HCT116 (cell line): ENCODE measurements at regions not wholly inside any gene's neighbourhood (a gene's known extent, or its start where the extent isn't known, plus 50 kb on each side); places are given as distances from the start of the nearest gene placed in this dataset.

Source experiments
- ATAC-seq: fragments of 200-7000 bp; cut with Tn5 transposase; 2 replicates; pipeline ENCODE4 v1.9.1; 2020; ENCODE audit warnings: mild to moderate bottlenecking, moderate library complexity
- BruUV-seq: library from RNA; stranded (reverse); fragments of 400-500 nt; replicated peaks from 2 replicates; lab custom pipeline; 2021; lab: Mats Ljungman, UMichigan
- CTCF ChIA-PET: fragments of 300-600 bp; sonication (Branson Sonifier 250); formaldehyde crosslinking; loops from one replicate; lab custom pipeline; 2021; ENCODE audit warnings: antibody characterized with exemption; lab: Charles Lee
- POLR2A ChIA-PET: fragments of 300-600, 350-600 bp; sonication (Branson Sonifier 250); formaldehyde crosslinking; loops from one replicate; lab custom pipeline; 2021; ENCODE audit warnings: antibody characterized with exemption; lab: Charles Lee
- RAD21 ChIA-PET, 2 experiments: fragments of 300-600 bp; sonication (Branson Sonifier 250); formaldehyde crosslinking; loops; one replicate each; lab custom pipeline; 2023; ENCODE audit warnings: low total read pairs in 2 of 2; ENCODE audit not compliant: uncharacterized antibody in 2 of 2, unreplicated experiment in 2 of 2, low non-redundant PET in 1 of 2; lab: Charles Lee
- DNase-seq: peaks from one replicate; pipeline ENCODE4 v3.0.0-alpha.2; 2010; ENCODE audit warnings: low read depth, low spot score
- H2AFZ ChIP-seq: fragments of 200-600 bp; shearing (Covaris generic), sonication (generic); 2 replicates; pipeline ENCODE4 v1.6.1; 2017; ENCODE audit warnings: low read depth, mixed run types, mixed read lengths, antibody characterized with exemption, low read length; ENCODE audit not compliant: poor library complexity, severe bottlenecking
- H3K27ac ChIP-seq: 2 replicates; pipeline ENCODE4 v1.5.1; 2012; ENCODE audit warnings: low read depth, low read length
- H3K27me3 ChIP-seq: fragments of 200-600 bp; sonication (generic); 2 replicates; pipeline ENCODE4 v1.6.1; 2016; ENCODE audit warnings: mixed run types, low read length, mixed read lengths; ENCODE audit not compliant: insufficient read depth
- H3K36me3 ChIP-seq, 2 experiments: fragments of 200-500 bp in 1 of 2; fragments of 200-600 bp in 1 of 2; sonication (Bioruptor generic) in 1 of 2; sonication (generic) in 1 of 2; 2 replicates each; pipeline versions ENCODE4 v1.5.1 to v1.6.1; 2014 to 2016; ENCODE audit warnings: low read length in 2 of 2, inconsistent platforms in 1 of 2, mixed read lengths in 1 of 2, mixed run types in 1 of 2; ENCODE audit not compliant: insufficient read depth in 2 of 2, control insufficient read depth in 1 of 2
- H3K4me1 ChIP-seq, 2 experiments: fragments of 200-600 bp in 1 of 2; sonication (generic) in 1 of 2; 2 replicates each; pipeline versions ENCODE4 v1.5.1 to v1.6.1; 2012 to 2017; ENCODE audit warnings: low read length in 2 of 2, inconsistent platforms in 1 of 2, mild to moderate bottlenecking in 1 of 2, mixed read lengths in 1 of 2, mixed run types in 1 of 2, moderate library complexity in 1 of 2; ENCODE audit not compliant: insufficient read depth in 2 of 2, control insufficient read depth in 1 of 2
- H3K4me2 ChIP-seq: fragments of 200-600 bp; sonication (generic); 2 replicates; pipeline ENCODE4 v1.6.1; 2017; ENCODE audit warnings: mixed run types, low read length, mixed read lengths
- H3K4me3 ChIP-seq, 2 experiments: fragments of 200-600 bp in 1 of 2; sonication (generic) in 1 of 2; replicated peaks in 1 of 2; 2 replicates each; pipeline ENCODE4 v1.5.1; 2011 to 2016; ENCODE audit warnings: low read length in 2 of 2, control low read depth in 1 of 2, low read depth in 1 of 2, mild to moderate bottlenecking in 1 of 2, mixed read lengths in 1 of 2, mixed run types in 1 of 2
- H3K79me2 ChIP-seq: fragments of 200-600 bp; sonication (generic); 2 replicates; pipeline ENCODE4 v1.6.1; 2017; ENCODE audit warnings: mild to moderate bottlenecking, mixed run types, low read length, moderate library complexity, mixed read lengths; ENCODE audit not compliant: insufficient read depth
- H3K9ac ChIP-seq: fragments of 200-600 bp; sonication (generic); 2 replicates; pipeline ENCODE4 v1.6.1; 2016; ENCODE audit warnings: low read length, mixed read lengths
- H3K9me2 ChIP-seq: fragments of 200-600 bp; sonication (generic), shearing (Covaris generic); 2 replicates; pipeline ENCODE4 v1.6.1; 2017; ENCODE audit warnings: mixed run types, mild to moderate bottlenecking, moderate library complexity; ENCODE audit not compliant: insufficient read depth
- H3K9me3 ChIP-seq, 2 experiments: fragments of 200-500 bp in 1 of 2; fragments of 200-600 bp in 1 of 2; sonication (Bioruptor generic) in 1 of 2; sonication (generic) in 1 of 2; 2 replicates each; pipeline ENCODE4 v1.6.1; 2014 to 2017; ENCODE audit warnings: low read length in 2 of 2, mixed read lengths in 2 of 2, inconsistent platforms in 1 of 2, low read depth in 1 of 2, mild to moderate bottlenecking in 1 of 2, mixed run types in 1 of 2, moderate library complexity in 1 of 2; ENCODE audit not compliant: control insufficient read depth in 1 of 2, insufficient read depth in 1 of 2
- H4K20me1 ChIP-seq: fragments of 200-600 bp; sonication (generic), shearing (Covaris generic); 2 replicates; pipeline ENCODE4 v1.6.1; 2017; ENCODE audit warnings: mixed run types, mild to moderate bottlenecking, moderate library complexity; ENCODE audit not compliant: insufficient read depth
- CBX3 ChIP-seq: IDR thresholded peaks from 2 replicates; pipeline ENCODE4 v1.6.1; 2012; ENCODE audit warnings: low read depth
- CEBPB ChIP-seq: IDR thresholded peaks from 2 replicates; pipeline ENCODE4 v1.6.1; 2012; ENCODE audit warnings: low read depth
- EGR1 ChIP-seq: IDR thresholded peaks from 2 replicates; pipeline ENCODE4 v1.6.1; 2012; ENCODE audit warnings: low read depth
- EZH2 ChIP-seq: fragments of 200-600 bp; sonication (generic); IDR thresholded peaks from 2 replicates; pipeline ENCODE4 v1.6.1; 2017; ENCODE audit warnings: antibody characterized with exemption, mixed run types
- EZH2phosphoT487 ChIP-seq: fragments of 200-600 bp; IDR thresholded peaks from 2 replicates; pipeline ENCODE4 v1.6.1; 2018; ENCODE audit warnings: antibody characterized with exemption, borderline replicate concordance
- FOSL1 ChIP-seq: IDR thresholded peaks from 2 replicates; pipeline ENCODE4 v1.6.1; 2012; ENCODE audit warnings: low read depth
- JUND ChIP-seq: IDR thresholded peaks from 2 replicates; pipeline ENCODE4 v1.6.1; 2012
- MAX ChIP-seq: IDR thresholded peaks from 2 replicates; pipeline ENCODE4 v1.6.1; 2012
- POLR2A ChIP-seq: IDR thresholded peaks from 2 replicates; pipeline ENCODE4 v1.7.0; 2011; ENCODE audit warnings: borderline replicate concordance; ENCODE audit not compliant: insufficient read depth, insufficient read length; ENCODE audit errors: extremely low read depth
- POLR2AphosphoS5 ChIP-seq: IDR thresholded peaks from 2 replicates; pipeline ENCODE4 v1.6.1; 2011; ENCODE audit warnings: mild to moderate bottlenecking, low read depth, low read length, moderate library complexity
- SP1 ChIP-seq: IDR thresholded peaks from 2 replicates; pipeline ENCODE4 v1.6.1; 2012; ENCODE audit warnings: low read depth
- SRF ChIP-seq: IDR thresholded peaks from 2 replicates; pipeline ENCODE4 v1.6.1; 2012; ENCODE audit warnings: low read depth
- TCF7L2 ChIP-seq: IDR thresholded peaks from 2 replicates; pipeline ENCODE4 v1.7.0; 2011; ENCODE audit warnings: borderline replicate concordance, inconsistent platforms; ENCODE audit not compliant: insufficient read depth, insufficient read length; ENCODE audit errors: extremely low read depth
- YY1 ChIP-seq: IDR thresholded peaks from 2 replicates; pipeline ENCODE4 v1.6.1; 2011; ENCODE audit warnings: low read length, low read depth, moderate library complexity, mild to moderate bottlenecking; ENCODE audit not compliant: insufficient replicate concordance; ENCODE audit errors: extremely low read depth
- ZBTB33 ChIP-seq: IDR thresholded peaks from 2 replicates; pipeline ENCODE4 v1.6.1; 2011; ENCODE audit warnings: mild to moderate bottlenecking, low read length, moderate library complexity; ENCODE audit not compliant: insufficient replicate concordance; ENCODE audit errors: extremely low read depth
- intact Hi-C: fragments of 100-400 bp; cut with micrococcal nuclease; formaldehyde crosslinking; loops from 2 replicates; pipeline ENCODE4 v1.10.0; 2022
- TF ChIP-seq, protein P1 (sequence below): IDR thresholded peaks from 2 replicates; pipeline ENCODE4 v1.6.1; 2012
- TF ChIP-seq, protein P2 (sequence below): IDR thresholded peaks from 2 replicates; pipeline ENCODE4 v1.6.1; 2012; ENCODE audit warnings: low read depth

GRCh38 chr4:149983401-149983800 lies 94.8 kb upstream of the DCLK2 start:
- intact Hi-C loops: no loop called here
- ChIA-PET CTCF (no interaction called here), POLR2A (no interaction called here), RAD21 (no interaction called here)
- no peaks in the 10 kb centered on the region for H3K27me3 ChIP-seq
- H3K4me3 ChIP-seq: no peak overlapping the region
- H3K36me3 ChIP-seq: no peaks in the 10 kb centered on the region
- no peak for TF ChIP-seq SRF
- no peak for TF ChIP-seq JUND
- H3K4me1 ChIP-seq: no peaks in the 10 kb centered on the region
- ATAC-seq (no peak), DNase-seq (no peak)
- no peak overlapping the region for H3K9ac ChIP-seq
- H2AFZ ChIP-seq: no peak overlapping the region
- no peaks in the 10 kb centered on the region for H3K79me2 ChIP-seq
- H3K27ac ChIP-seq: no peak overlapping the region
- H3K9me3 ChIP-seq: no peaks in the 10 kb centered on the region
- H3K4me2 ChIP-seq: no peak overlapping the region
- H3K9me2 ChIP-seq: no peaks in the 10 kb centered on the region
- H4K20me1 ChIP-seq: no peaks in the 10 kb centered on the region
- BruUV-seq: no TSS peak

GRCh38 chr4:149983931-149984330 lies 94.3 kb upstream of the DCLK2 start:
- no TSS peak for BruUV-seq
- no peaks in the 10 kb centered on the region for H3K4me1 ChIP-seq
- no peaks in the 10 kb centered on the region for H3K79me2 ChIP-seq
- H3K9ac ChIP-seq: no peak overlapping the region
- H3K9me3 ChIP-seq: no peaks in the 10 kb centered on the region
- ChIA-PET RAD21 (no interaction called here), CTCF (no interaction called here), POLR2A (no interaction called here)
- no peak overlapping the region for H3K4me2 ChIP-seq
- no peaks in the 10 kb centered on the region; the same call in 1 of the 2 replicates for H4K20me1 ChIP-seq
- no peaks in the 10 kb centered on the region for H3K27me3 ChIP-seq
- H3K36me3 ChIP-seq: no peaks in the 10 kb centered on the region
- DNase-seq (no peak), ATAC-seq (no peak)
- no peaks in the 10 kb centered on the region; the same call in 1 of the 2 replicates for H3K9me2 ChIP-seq
- no peak overlapping the region for H2AFZ ChIP-seq
- intact Hi-C loops: no loop called here
- no peak overlapping the region for H3K27ac ChIP-seq
- no peak overlapping the region for H3K4me3 ChIP-seq
- TF ChIP-seq SRF (no peak), EZH2phosphoT487 (no peak), EGR1 (no peak), CBX3 (no peak), MAX (no peak), ZBTB33 (no peak), CEBPB (no peak), FOSL1 (no peak), TCF7L2 (no peak), POLR2AphosphoS5 (no peak), EZH2 (no peak), SP1 (no peak), JUND (no peak), POLR2A (no peak), YY1 (no peak)
- TF ChIP-seq, protein P1, sequence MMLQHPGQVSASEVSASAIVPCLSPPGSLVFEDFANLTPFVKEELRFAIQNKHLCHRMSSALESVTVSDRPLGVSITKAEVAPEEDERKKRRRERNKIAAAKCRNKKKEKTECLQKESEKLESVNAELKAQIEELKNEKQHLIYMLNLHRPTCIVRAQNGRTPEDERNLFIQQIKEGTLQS: no peak
- TF ChIP-seq, protein P2, sequence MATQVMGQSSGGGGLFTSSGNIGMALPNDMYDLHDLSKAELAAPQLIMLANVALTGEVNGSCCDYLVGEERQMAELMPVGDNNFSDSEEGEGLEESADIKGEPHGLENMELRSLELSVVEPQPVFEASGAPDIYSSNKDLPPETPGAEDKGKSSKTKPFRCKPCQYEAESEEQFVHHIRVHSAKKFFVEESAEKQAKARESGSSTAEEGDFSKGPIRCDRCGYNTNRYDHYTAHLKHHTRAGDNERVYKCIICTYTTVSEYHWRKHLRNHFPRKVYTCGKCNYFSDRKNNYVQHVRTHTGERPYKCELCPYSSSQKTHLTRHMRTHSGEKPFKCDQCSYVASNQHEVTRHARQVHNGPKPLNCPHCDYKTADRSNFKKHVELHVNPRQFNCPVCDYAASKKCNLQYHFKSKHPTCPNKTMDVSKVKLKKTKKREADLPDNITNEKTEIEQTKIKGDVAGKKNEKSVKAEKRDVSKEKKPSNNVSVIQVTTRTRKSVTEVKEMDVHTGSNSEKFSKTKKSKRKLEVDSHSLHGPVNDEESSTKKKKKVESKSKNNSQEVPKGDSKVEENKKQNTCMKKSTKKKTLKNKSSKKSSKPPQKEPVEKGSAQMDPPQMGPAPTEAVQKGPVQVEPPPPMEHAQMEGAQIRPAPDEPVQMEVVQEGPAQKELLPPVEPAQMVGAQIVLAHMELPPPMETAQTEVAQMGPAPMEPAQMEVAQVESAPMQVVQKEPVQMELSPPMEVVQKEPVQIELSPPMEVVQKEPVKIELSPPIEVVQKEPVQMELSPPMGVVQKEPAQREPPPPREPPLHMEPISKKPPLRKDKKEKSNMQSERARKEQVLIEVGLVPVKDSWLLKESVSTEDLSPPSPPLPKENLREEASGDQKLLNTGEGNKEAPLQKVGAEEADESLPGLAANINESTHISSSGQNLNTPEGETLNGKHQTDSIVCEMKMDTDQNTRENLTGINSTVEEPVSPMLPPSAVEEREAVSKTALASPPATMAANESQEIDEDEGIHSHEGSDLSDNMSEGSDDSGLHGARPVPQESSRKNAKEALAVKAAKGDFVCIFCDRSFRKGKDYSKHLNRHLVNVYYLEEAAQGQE: no peak
